ENCODE measurements at regions not wholly inside any gene's neighbourhood (a gene's known extent, or its start where the extent isn't known, plus 50 kb on each side); places are given as distances from the start of the nearest gene placed in this dataset.

DNA sequence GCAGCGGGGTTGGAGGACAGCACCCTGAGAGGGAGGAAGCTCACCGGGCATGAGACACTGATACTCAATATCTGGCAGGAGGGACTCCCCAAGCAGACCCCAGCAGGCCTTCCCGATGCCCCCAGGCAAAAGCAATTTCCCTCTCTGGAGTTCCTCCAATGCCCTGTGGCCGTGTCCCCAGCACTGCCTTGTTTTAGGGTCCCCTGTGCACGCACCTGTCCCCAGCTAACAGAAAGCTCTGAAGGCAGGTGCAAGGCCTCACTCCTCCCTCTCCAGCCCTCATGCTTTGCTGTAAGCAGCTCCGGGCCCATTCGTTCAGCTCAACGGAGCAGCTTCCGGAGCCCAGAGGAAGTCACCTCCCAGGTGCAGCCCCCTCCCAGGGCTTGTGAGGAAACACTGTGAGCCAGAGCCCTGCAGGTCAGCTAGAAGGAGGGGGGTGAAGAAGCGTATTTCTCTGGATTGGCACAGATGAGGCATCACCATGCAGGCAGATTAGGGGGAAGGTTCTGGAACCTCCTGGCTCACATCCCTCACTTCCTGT, 50.3 kb upstream of the ID2 start:
- TF ChIP-seq, protein P1, sequence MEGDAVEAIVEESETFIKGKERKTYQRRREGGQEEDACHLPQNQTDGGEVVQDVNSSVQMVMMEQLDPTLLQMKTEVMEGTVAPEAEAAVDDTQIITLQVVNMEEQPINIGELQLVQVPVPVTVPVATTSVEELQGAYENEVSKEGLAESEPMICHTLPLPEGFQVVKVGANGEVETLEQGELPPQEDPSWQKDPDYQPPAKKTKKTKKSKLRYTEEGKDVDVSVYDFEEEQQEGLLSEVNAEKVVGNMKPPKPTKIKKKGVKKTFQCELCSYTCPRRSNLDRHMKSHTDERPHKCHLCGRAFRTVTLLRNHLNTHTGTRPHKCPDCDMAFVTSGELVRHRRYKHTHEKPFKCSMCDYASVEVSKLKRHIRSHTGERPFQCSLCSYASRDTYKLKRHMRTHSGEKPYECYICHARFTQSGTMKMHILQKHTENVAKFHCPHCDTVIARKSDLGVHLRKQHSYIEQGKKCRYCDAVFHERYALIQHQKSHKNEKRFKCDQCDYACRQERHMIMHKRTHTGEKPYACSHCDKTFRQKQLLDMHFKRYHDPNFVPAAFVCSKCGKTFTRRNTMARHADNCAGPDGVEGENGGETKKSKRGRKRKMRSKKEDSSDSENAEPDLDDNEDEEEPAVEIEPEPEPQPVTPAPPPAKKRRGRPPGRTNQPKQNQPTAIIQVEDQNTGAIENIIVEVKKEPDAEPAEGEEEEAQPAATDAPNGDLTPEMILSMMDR (IDR thresholded peaks at IDR 0.05; ENCODE audit: low read depth, low read length, poor library complexity, severe bottlenecking): no peak
- TF ChIP-seq EZH2phosphoT487 (IDR thresholded peaks at IDR 0.05; ENCODE audit: borderline replicate concordance, low read length): no peak
- Histone ChIP-seq H3K9me2 (replicated peaks; ENCODE audit: control insufficient read depth, low read length) (no peaks in the 10 kb centered on the region), H3K36me3 (ENCODE audit: control insufficient read depth, low read length) (no peaks in the 10 kb centered on the region), H4K20me1 (ENCODE audit: control insufficient read depth, insufficient read depth, low read depth, low read length) (no peaks in the 10 kb centered on the region), H3K4me2 (ENCODE audit: low read length) (peak overlapping the region; percentile 85), H3K27me3 (ENCODE audit: control insufficient read depth, low read length) (no peaks in the 10 kb centered on the region), H3K4me3 (ENCODE audit: low read length) (peak overlapping the region; percentile 71), H3K4me1 (ENCODE audit: control insufficient read depth, low read length) (peaks cover 59% of the 10 kb centered on the region), H3K27ac (ENCODE audit: low read depth, low read length) (peak overlapping the region; percentile 77), H3K79me2 (ENCODE audit: control insufficient read depth, low read length) (peaks cover 7% of the 10 kb centered on the region; the same call in 1 of the 2 replicates), H3K9me3 (ENCODE audit: control insufficient read depth, insufficient read depth, low read length) (no peaks in the 10 kb centered on the region), H3F3A (ENCODE audit: control insufficient read depth, insufficient read depth) (peaks cover 10% of the 10 kb centered on the region)

Data from DOHH2 (cell line).